GM12872 (cell line): ENCODE measurements at regions not wholly inside any gene's neighbourhood (a gene's known extent, or its start where the extent isn't known, plus 50 kb on each side); places are given as distances from the start of the nearest gene placed in this dataset.

ENCODE experiments used
- TF ChIP-seq, protein P1 (sequence below): IDR thresholded peaks from 3 replicates; pipeline ENCODE4 v1.5.1; 2011; ENCODE audit warnings: low read depth, mild to moderate bottlenecking, low read length, moderate library complexity; ENCODE audit not compliant: insufficient read depth

DNA sequence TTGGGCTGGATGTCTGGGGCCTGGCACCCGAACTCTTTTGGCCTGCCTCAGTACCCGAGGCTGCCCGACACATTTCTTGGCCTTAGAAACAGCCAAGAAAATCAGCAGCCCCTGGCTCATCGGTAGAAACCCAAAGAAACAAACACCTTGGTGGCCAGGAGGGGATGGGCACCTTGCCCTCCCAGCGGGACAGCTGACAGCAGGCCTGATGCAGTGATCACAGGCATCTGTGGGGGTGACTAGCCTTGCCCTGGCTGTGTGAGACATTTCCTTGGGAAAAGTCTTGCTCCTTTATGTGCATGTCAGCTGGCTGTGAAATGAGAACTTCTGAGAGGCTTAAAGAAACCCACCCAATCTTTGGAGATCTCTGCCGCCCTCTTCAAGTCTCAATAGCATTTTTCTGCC is 60.9 kb downstream of the SMIM38 start:
- TF ChIP-seq, protein P1, sequence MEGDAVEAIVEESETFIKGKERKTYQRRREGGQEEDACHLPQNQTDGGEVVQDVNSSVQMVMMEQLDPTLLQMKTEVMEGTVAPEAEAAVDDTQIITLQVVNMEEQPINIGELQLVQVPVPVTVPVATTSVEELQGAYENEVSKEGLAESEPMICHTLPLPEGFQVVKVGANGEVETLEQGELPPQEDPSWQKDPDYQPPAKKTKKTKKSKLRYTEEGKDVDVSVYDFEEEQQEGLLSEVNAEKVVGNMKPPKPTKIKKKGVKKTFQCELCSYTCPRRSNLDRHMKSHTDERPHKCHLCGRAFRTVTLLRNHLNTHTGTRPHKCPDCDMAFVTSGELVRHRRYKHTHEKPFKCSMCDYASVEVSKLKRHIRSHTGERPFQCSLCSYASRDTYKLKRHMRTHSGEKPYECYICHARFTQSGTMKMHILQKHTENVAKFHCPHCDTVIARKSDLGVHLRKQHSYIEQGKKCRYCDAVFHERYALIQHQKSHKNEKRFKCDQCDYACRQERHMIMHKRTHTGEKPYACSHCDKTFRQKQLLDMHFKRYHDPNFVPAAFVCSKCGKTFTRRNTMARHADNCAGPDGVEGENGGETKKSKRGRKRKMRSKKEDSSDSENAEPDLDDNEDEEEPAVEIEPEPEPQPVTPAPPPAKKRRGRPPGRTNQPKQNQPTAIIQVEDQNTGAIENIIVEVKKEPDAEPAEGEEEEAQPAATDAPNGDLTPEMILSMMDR = no peak

DNA sequence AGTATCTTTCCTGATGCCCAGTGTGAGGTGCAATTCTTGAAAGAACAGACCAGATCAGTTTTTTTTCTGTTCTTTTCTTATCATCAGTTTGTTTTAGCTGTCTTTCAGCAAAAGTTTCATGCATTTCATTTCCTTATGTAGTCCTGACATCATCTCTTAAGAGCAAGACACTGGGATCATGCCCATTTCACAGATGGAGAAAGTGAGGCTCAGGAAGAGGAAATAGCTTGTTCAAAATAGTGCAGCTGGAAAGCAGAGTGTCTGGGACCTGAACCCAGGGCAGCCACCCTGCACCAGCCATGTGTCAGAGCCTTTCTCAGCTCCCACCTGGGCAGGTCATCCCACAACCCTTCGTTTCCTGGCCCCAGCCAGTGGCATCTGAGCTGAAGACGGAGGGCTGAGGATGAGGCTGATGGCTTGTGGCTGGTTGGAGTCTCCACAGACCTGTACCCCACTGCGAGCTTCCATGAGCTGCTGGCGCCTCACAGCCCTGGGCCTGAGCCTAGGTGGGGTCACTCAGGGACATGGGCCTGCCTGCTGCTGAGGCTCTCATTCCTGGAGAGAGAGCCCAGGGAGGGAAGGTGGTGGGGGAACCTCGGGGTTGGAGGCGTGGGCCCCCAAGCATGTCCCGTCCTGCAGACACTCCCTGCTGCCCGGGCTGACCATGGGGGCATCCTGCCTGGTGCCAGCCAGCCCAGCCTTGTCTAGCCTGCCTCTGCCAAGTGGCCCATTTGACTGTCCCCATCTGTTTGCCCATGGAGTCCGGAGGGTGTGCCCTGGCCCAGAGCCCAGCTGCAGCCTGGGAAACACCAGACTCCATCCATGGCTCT is 61.8 kb downstream of the SMIM38 start:
- TF ChIP-seq, protein P1 = no peak

DNA sequence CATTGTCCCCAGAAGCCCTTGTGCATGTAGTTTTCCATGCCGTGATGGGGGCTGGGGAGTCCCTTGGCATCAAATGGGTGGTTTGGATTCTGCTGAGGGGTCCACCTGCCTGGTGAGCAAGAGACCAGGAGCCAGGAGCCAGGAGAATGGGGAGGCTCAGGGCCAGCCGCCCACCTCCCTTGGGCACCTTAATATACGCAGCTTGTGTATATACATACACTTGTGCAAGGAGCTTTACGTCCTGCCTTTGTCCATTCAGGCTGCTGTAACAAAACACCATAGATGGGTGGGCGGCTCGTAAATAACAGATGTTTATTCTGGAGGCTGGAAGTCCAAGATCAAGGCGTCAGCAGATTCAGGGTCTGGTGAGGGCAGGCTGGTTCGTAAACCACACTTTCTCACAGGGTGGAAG is 62.5 kb downstream of the SMIM38 start:
- TF ChIP-seq, protein P1 = no peak

DNA sequence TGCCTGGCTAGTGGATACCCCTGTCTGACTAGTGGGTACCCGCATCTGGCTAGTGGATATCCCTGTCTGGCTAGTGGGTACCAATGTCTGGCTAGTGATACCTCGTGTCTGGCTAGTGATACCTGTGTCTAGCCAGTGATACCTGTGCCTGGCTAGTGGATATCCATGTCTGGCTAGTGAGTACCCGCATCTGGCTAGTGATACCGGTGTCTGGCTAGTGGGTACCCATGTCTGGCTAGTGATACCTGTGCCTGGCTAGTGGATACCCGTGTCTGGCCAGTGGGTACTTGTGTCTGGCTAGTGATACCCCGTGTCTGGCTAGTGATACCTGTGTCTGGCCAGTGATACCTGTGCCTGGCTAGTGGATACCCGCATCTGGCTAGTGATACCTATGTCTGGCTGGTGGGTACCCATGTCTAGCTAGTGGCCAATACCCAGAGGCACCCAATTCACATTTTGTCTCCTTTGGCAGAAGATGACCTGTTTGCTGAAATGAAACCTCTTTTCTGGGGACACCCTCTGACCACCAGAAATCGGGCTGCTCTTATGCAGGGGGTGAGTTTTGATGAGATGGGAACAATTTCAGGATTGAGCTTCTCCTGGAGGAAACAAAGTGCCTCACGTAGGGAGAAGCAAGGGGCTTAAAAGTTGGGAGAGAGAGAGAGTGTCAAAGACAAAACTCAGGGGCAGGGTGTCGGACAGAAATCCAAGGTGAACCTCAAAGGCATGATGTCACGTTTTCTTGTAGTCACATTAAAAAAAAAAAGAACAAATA is 63.4 kb downstream of the SMIM38 start:
- TF ChIP-seq, protein P1 = no peak

DNA sequence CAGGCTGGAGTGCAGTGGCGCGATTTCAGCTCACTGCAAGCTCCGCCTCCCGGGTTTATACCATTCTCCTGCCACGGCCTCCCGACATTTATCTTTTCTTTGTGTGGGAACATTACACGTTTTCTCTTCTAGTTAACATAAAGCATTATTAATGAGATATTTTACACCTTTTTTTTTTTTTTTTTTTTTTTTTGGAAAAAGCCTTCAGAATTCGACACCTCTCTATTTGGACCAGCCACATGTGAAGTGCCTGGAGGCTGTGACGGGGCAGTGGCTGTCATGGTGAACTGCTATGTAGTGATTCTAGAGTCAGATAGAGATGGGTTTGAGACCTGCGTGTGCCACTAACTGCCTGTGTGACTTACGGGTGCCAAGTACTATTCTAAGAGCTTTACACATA is 64.3 kb downstream of the SMIM38 start:
- TF ChIP-seq, protein P1 = no peak

DNA sequence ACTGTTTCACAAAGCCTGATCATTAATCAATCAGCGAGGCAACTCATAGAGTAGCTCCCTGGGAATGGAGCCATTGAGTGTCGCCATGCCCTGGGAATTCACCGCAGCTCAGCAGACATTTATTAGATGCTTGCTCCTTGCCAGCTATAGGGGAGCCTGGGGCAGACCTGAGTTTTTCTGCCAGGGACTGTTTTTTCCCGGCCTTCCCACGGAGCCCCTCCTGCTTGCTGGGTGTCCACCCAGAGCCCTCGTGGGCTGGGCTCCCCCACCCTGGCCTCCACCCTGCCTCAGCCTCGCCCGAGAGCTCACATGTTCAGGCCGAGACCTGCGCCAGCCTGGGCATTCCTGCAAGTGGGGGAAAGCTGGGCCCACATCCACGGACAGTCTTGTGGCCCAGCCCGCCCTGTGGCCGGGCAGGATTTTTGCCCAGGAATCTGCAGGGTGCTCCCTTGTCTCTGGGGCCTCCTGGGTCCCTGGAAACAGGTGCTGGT is 64.9 kb downstream of the SMIM38 start:
- TF ChIP-seq, protein P1 = no peak

DNA sequence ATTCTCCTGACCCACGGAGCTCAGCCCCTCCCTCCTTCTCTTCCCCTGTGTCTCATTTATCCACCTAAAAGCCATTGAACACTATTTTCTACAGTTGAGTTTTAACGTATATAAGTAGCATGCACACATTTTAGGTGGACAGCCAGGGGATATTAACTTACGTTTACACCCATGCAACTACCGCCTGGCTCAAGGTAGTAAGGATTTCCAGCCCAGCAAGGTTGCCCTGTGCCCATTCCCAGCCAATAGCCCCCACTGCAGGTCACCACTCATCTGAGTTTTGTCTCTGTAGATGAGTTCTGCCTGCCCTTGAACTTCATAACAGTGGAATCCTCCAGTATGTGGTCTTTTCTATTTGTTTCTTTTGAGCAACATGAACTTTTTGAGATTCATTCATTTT is 65.4 kb downstream of the SMIM38 start:
- TF ChIP-seq, protein P1 = no peak
